HEK293 (cell line): ENCODE measurements at regions not wholly inside any gene's neighbourhood (a gene's known extent, or its start where the extent isn't known, plus 50 kb on each side); places are given as distances from the start of the nearest gene placed in this dataset.

Source experiments
- CTCF ChIA-PET: fragments of 350-600 bp; formaldehyde crosslinking; extraction: SDS; loops from one replicate; lab custom pipeline; 2021; ENCODE audit warnings: antibody characterized with exemption; lab: Yijun Ruan, JAX
- POLR2A ChIA-PET: fragments of 300-600 bp; formaldehyde crosslinking; extraction: SDS; loops from one replicate; lab custom pipeline; 2020; ENCODE audit warnings: antibody characterized with exemption, inconsistent platforms; lab: Yijun Ruan, JAX
- H3K27ac ChIP-seq: fragments of 200-500 bp; sonication (Bioruptor generic); 2 replicates; pipeline ENCODE4 v1.5.1; 2014; ENCODE audit warnings: low read depth, low read length, control low read depth, inconsistent platforms; ENCODE audit errors: extremely low read depth
- H3K36me3 ChIP-seq, 2 experiments: fragments of 200-500 bp in 1 of 2; sonication (Bioruptor generic) in 1 of 2; 1 replicate in 1 of 2; 2 replicates in 1 of 2; pipeline ENCODE4 v1.5.1; 2014 to 2017; ENCODE audit warnings: inconsistent platforms in 2 of 2, low read length in 2 of 2; ENCODE audit not compliant: control insufficient read depth in 2 of 2, insufficient read depth in 1 of 2
- H3K4me1 ChIP-seq: fragments of 200-500 bp; sonication (Bioruptor generic); 2 replicates; pipeline ENCODE4 v1.5.1; 2014; ENCODE audit warnings: mild to moderate bottlenecking, low read length, inconsistent platforms; ENCODE audit not compliant: control insufficient read depth, insufficient read depth
- H3K4me3 ChIP-seq: 2 replicates; pipeline ENCODE4 v1.5.1; 2011; ENCODE audit warnings: low read depth, mild to moderate bottlenecking, control low read depth, low read length, moderate library complexity
- H3K9me3 ChIP-seq: fragments of 200-500 bp; sonication (Bioruptor generic); 2 replicates; pipeline ENCODE4 v1.5.1; 2014; ENCODE audit warnings: low read depth, low read length, inconsistent platforms; ENCODE audit not compliant: control insufficient read depth, insufficient read depth
- EGR2 ChIP-seq: fragments of 450-650 bp; formaldehyde crosslinking; IDR thresholded peaks from 2 replicates; pipeline ENCODE4 v1.5.1; 2016; ENCODE audit warnings: low read depth, missing biosample characterization, missing genetic modification characterization
- HIC1 ChIP-seq: fragments of 450-650 bp; formaldehyde crosslinking; IDR thresholded peaks from 2 replicates; pipeline ENCODE4 v1.5.1; 2016; ENCODE audit warnings: missing biosample characterization, missing genetic modification characterization
- INSM2 ChIP-seq: fragments of 450-650 bp; formaldehyde crosslinking; IDR thresholded peaks from 2 replicates; pipeline ENCODE4 v1.5.1; 2016; ENCODE audit warnings: missing biosample characterization, missing genetic modification characterization
- SP2 ChIP-seq: fragments of 450-650 bp; formaldehyde crosslinking; IDR thresholded peaks from 2 replicates; pipeline ENCODE4 v1.5.1; 2016; ENCODE audit warnings: missing biosample characterization, missing genetic modification characterization
- ZBTB6 ChIP-seq: fragments of 450-650 bp; formaldehyde crosslinking; IDR thresholded peaks from 2 replicates; pipeline ENCODE4 v1.5.1; 2017; ENCODE audit warnings: missing biosample characterization, missing genetic modification characterization
- ZBTB7A ChIP-seq: fragments of 450-650 bp; formaldehyde crosslinking; IDR thresholded peaks from 2 replicates; pipeline ENCODE4 v1.5.1; 2016; ENCODE audit warnings: low read depth, missing biosample characterization, missing genetic modification characterization
- ZNF10 ChIP-seq: fragments of 450-650 bp; formaldehyde crosslinking; IDR thresholded peaks from 2 replicates; pipeline ENCODE4 v1.5.1; 2017; ENCODE audit warnings: missing biosample characterization, missing genetic modification characterization
- ZNF121 ChIP-seq: fragments of 450-650 bp; formaldehyde crosslinking; IDR thresholded peaks from 2 replicates; pipeline ENCODE4 v1.5.1; 2016; ENCODE audit warnings: missing biosample characterization, missing genetic modification characterization
- ZNF148 ChIP-seq: fragments of 450-650 bp; formaldehyde crosslinking; IDR thresholded peaks from 2 replicates; pipeline ENCODE4 v1.5.0; 2017; ENCODE audit warnings: missing biosample characterization, missing genetic modification characterization, borderline replicate concordance
- ZNF174 ChIP-seq: fragments of 450-650 bp; formaldehyde crosslinking; IDR thresholded peaks from 2 replicates; pipeline ENCODE4 v1.5.0; 2017; ENCODE audit warnings: missing biosample characterization, mild to moderate bottlenecking, missing genetic modification characterization
- ZNF26 ChIP-seq: fragments of 450-650 bp; formaldehyde crosslinking; IDR thresholded peaks from 2 replicates; pipeline ENCODE4 v1.5.1; 2016; ENCODE audit warnings: missing biosample characterization, missing genetic modification characterization
- ZNF354C ChIP-seq: fragments of 450-650 bp; formaldehyde crosslinking; IDR thresholded peaks from 2 replicates; pipeline ENCODE4 v1.5.1; 2016; ENCODE audit warnings: missing biosample characterization, missing genetic modification characterization, low read depth, borderline replicate concordance
- ZNF362 ChIP-seq: fragments of 450-650 bp; formaldehyde crosslinking; IDR thresholded peaks from 2 replicates; pipeline ENCODE4 v1.5.1; 2016; ENCODE audit warnings: missing biosample characterization, missing genetic modification characterization
- ZNF423 ChIP-seq: fragments of 450-650 bp; formaldehyde crosslinking; IDR thresholded peaks from 2 replicates; pipeline ENCODE4 v1.5.1; 2016; ENCODE audit warnings: missing biosample characterization, missing genetic modification characterization
- ZNF521 ChIP-seq: fragments of 450-650 bp; formaldehyde crosslinking; IDR thresholded peaks from 2 replicates; pipeline ENCODE4 v1.5.1; 2017; ENCODE audit warnings: missing biosample characterization, mild to moderate bottlenecking, missing genetic modification characterization
- ZNF530 ChIP-seq: fragments of 450-650 bp; formaldehyde crosslinking; IDR thresholded peaks from 2 replicates; pipeline ENCODE4 v1.5.1; 2016; ENCODE audit warnings: low read depth, missing biosample characterization, missing genetic modification characterization
- ZNF544 ChIP-seq: fragments of 450-650 bp; formaldehyde crosslinking; IDR thresholded peaks from 2 replicates; pipeline ENCODE4 v1.5.0; 2017; ENCODE audit warnings: missing biosample characterization, missing genetic modification characterization
- ZNF580 ChIP-seq: fragments of 450-650 bp; formaldehyde crosslinking; IDR thresholded peaks from 2 replicates; pipeline ENCODE4 v1.5.1; 2016; ENCODE audit warnings: missing biosample characterization, missing genetic modification characterization
- ZNF624 ChIP-seq: fragments of 450-650 bp; formaldehyde crosslinking; IDR thresholded peaks from 2 replicates; pipeline ENCODE4 v1.5.1; 2017; ENCODE audit warnings: missing biosample characterization, missing genetic modification characterization
- ZNF654 ChIP-seq: fragments of 450-650 bp; formaldehyde crosslinking; IDR thresholded peaks from 2 replicates; pipeline ENCODE4 v1.5.1; 2016; ENCODE audit warnings: low read depth, missing biosample characterization, missing genetic modification characterization

GRCh38 chr2:46246790-46247189 lies 50.4 kb upstream of the EPAS1 start:
- H3K4me1 ChIP-seq = no peaks in the 10 kb centered on the region
- H3K36me3 ChIP-seq = no peaks in the 10 kb centered on the region
- H3K9me3 ChIP-seq = no peaks in the 10 kb centered on the region
- ChIA-PET CTCF (no interaction called here), POLR2A (no interaction called here)
- no peak overlapping the region for H3K27ac ChIP-seq
- no peak overlapping the region for H3K4me3 ChIP-seq
- no peak for TF ChIP-seq ZNF544 (tag by site-specific recombination)
- TF ChIP-seq SP2 (tag by site-specific recombination) = no peak
- TF ChIP-seq EGR2 (tag by site-specific recombination) = no peak
- TF ChIP-seq ZNF174 (tag by site-specific recombination) = no peak
- TF ChIP-seq INSM2 (tag by site-specific recombination) = no peak
- no peak for TF ChIP-seq ZNF521
- TF ChIP-seq ZNF654 = no peak
- TF ChIP-seq ZNF26 (tag by site-specific recombination) = no peak
- TF ChIP-seq ZNF362 = no peak
- TF ChIP-seq ZNF530 = no peak
- no peak for TF ChIP-seq ZNF423 (tag by site-specific recombination)
- no peak for TF ChIP-seq ZBTB6
- no peak for TF ChIP-seq HIC1 (tag by site-specific recombination)
- no peak for TF ChIP-seq ZNF10 (tag by site-specific recombination)
- no peak for TF ChIP-seq ZNF624 (tag by site-specific recombination)
- no peak for TF ChIP-seq ZBTB7A (tag by site-specific recombination)
- TF ChIP-seq ZNF121 = no peak
- no peak for TF ChIP-seq ZNF148 (tag by site-specific recombination)
- no peak for TF ChIP-seq ZNF580 (tag by site-specific recombination)
- TF ChIP-seq ZNF354C (tag by site-specific recombination) = no peak
